CD4-positive, alpha-beta T cell treated with Interleukin-15 for 4 hours (primary cell): ENCODE measurements at regions not wholly inside any gene's neighbourhood (a gene's known extent, or its start where the extent isn't known, plus 50 kb on each side); places are given as distances from the start of the nearest gene placed in this dataset.

Experiments
- DNase-seq: peaks from one replicate; pipeline ENCODE4 v3.0.0-alpha.2; 2020; ENCODE audit warnings: low spot score

- no peak for DNase-seq
Observed at GRCh38 chr2:237150186-237150585, 64.5 kb downstream of the COPS8 start.

- DNase-seq: no peak
Observed at GRCh38 chr2:237150831-237151375, 65.2 kb downstream of the COPS8 start.

- no peak for DNase-seq
Observed at GRCh38 chr2:237152361-237152760, 66.7 kb downstream of the COPS8 start.

DNA sequence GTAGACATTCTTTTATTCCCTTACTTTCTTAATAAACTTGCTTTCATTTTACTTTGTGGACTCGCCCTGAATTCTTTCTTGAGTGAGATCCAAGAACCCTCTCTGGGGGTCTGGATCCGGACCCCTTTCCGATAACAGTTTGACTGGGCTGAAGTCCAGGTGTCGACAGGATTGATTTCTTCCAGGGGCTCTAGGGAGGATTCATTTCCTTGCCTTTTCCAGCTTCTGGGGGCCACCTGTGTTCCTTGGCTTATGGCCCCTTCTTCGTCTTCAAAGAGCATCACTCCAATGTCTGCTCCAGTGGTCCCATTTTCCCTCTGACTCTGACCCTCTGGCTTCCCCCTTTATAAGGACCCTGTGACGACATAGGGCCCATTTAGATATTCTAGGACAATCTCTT, 67.5 kb downstream of the COPS8 start:
- no peak for DNase-seq

GRCh38 chr2:237154082-237154638, 68.5 kb downstream of the COPS8 start:
- peak; percentile 53 for DNase-seq

DNA sequence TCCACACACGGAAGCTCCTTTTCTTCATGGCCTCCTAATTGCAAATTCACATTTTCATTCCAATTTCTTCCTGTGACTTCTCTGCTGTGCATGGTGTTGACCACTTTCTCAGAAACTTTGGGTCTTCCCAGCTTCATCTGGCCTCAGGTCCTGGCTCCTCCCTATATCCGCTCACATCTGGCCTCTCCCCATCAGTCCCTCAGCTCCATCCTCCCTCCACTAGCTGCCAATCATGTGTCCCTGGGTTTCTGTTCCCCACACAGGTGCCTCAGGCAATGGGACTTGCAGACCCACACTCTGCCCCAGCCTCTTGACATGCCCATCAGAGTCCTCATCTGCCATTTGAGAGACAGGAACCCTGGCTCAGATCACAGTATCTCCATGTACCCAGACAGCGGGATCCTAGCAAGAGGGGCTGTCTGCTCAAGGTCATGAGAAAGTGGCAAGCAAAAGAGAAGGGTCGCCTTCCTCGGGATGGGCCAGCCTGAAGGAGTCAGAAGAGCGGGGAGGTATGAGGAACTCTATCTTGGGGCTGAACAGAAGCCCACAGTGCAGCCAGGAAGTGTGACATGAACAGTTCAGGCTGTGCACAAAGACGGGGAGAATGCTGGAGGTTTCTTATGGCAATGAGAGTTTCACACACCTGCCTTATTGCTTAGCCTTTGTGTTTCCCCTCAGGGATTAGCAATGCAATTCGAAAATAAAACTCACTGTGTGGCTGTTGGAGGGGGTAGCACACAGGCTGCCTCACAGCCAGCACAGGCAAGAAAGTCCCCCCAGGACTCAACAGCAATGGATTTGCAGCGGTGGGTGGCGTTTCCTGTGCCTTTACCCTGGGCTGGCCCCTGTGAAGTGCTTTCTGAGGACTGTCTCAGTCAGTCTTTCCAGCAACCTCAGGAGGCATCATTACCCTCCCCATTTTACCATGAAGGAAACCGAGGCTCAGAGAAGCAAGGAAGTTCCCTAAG, 69.5 kb downstream of the COPS8 start:
- no peak for DNase-seq

DNA sequence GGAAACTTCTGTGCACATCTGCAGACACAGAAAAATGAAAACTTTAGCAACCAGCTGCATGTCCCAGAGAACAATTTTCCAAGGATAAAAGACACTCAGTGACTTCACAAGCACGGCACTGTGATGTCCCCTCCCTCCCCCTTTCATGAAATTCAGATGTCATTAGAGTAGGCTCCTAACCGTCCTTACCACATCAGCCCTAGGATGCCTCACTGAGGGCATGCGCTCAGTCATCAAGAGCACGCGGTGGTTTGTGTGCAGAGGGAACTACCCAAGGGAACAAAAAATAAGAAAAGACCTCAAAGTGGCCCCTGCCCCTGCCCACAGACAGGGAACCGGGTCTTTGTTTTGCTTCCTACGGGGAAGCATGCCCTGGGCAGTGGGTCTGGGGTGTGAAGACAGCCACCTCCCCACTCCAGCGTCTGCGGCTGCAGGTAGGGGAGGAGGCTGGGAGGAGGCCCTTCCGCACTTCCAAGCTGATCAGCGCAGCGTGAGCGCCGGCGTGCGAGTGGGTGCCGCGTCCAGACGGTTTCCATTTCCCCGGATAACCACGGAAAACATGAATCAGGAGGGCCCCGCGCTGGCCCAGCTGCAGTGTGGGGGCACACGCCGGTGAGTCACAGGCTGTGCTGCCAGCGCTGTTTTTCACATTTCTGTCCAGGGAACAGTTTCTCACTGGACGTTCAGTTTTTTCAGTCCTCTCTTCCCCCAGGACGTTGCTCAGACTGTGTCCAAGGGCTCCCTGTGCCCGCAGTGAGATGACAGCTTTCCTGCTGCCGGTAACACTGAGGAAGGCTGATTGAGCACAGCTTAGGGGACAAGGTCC, 70.6 kb downstream of the COPS8 start:
- DNase-seq: no peak

GRCh38 chr2:237156857-237157779, 71.4 kb downstream of the COPS8 start:
- DNase-seq: no peak

DNA sequence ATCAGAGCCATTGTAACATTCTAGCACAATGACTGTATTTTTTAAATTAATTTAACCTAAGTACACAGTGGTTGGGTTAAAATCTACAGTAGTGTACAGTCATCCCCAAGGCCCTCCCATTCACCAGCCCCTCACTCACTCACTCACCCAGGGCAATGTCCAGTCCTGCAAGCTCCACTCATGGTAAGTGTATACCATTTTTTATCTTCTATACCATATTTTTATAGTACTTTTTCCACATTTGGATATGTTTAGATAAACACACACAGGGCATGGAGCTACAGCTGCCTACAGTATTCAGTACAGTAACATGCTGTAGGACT, 72.1 kb downstream of the COPS8 start:
- no peak for DNase-seq

DNA sequence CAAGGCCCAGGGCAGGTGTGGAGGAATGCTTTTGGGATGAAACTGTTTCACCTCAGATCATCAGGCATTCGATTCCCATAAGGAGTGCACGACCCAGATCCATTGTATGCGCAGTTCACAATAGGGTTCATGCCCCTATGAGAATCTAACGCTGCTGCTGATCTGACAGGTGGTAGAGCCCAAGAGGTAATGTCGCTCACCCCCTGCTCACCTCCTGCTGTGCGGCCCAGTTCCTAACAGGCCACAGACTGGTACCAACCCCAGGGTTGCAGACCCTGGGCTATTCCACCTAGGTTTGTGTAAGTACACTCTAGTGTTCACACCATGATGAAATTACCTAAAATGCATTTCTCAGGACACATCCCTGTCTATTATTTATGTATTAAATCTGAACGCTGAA, 72.5 kb downstream of the COPS8 start:
- no peak for DNase-seq

DNA sequence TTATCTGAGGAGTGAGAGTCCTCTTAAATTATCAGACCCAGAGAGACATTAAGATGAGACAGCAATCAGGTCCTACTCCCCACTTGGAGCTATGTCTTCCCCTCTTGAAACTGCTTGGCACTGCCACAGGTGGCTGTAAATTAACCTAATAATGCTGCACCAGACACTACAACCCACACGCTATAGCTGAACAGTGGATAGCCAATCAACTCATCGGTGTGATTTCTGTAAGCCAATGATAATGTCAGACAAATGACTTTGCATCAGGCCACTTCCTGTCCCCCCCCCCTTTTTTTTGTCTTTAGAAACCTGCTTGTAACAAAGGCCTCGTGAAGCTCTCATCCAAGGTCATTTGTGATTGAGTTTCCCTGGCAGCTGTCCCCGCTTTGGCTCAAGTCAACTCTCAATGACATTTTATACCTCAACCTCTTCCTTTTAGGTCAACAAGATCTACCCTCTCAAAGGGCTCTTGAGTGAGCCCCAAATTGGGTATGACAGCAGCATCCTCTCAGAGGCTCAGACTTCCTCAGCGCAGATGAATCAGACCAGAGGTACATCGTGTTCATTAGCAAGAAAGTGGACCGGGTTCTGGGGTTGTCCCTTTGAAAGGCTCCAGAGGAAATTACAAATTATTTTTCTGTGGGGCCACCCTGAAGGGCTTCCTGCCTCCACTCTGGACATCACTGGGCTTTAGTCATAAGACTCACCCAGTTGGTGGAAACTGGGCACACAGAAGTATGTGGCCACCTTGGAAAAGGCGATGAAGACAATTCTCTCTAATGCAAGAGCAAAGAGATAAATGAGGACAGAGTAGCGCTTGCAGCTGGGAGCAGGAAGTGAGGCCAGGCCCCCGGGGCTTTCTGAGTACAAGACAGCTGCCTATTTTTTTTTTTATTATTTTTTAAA, 73.6 kb downstream of the COPS8 start:
- DNase-seq: no peak

GRCh38 chr2:237160271-237160919, 74.7 kb downstream of the COPS8 start:
- DNase-seq: no peak

GRCh38 chr2:237161189-237161588, 75.5 kb downstream of the COPS8 start:
- DNase-seq: no peak

DNA sequence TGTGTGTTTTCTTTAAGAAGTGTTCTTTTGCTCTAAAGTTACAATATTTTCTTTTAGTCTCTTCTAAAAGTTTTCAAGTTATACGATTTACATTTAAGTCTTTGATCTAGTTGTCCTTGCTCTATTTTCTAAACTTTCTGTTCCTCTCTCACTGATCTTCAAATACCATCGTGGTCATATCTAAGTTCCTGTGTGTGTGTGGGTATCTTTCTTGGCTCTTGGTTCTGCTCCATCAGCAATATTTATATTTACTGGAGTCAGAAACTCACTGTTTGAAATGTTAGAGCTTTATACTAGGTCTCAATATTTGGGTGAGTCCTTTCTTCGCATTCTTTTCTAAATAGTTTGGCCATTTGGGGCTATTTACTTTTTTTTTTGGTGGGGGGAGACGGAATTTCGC, 77.3 kb downstream of the COPS8 start:
- no peak for DNase-seq

DNA sequence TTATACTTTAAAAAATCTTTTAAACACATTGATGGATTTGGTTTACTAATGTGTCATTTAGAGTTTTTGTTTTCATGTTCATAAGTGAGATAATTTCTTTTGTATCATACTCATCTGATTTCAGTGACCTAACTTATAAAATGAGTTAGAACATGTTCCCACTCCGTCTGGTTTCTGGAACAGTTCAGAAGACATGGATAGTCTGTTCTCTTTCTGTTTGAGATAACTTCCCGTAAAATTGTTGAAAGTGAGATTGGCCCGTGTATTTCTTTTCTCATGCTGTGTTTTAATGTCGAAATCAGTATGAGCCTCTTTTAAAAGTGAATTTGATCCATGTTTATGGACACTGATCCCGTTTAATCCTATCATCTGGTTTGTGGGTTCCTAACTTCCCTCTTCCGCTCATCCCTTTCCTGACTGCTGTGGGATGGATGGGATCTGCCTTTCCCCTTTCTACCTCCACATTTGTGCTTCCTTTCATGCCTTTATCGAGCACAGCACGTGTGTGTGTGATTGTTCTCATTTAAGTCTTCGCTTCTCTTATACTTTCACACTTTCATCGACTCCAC, 78.9 kb downstream of the COPS8 start:
- DNase-seq: no peak

- no peak for DNase-seq
Observed at GRCh38 chr2:237165405-237166276, 80.0 kb downstream of the COPS8 start.

DNA sequence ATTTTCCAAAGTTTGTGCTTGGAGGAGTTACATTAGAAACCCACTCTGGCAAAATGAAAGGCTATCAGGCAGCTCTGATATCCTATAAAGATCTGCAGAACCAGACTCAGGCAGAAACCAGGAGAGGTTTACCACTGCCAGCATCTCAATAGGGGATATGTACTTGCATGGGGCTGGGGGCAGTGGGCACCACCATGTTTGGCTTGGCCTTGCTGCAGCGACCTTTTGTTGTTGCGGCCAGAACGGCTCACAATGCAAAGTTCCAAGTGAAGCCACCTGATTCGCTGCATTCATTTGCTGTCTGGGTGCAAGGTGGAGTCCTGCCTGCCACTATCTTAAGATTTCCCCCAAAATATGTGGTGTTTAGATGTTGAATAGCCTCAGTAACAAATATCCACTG, 81.3 kb downstream of the COPS8 start:
- DNase-seq: no peak

GRCh38 chr2:237167934-237168333, 82.2 kb downstream of the COPS8 start:
- no peak for DNase-seq

DNA sequence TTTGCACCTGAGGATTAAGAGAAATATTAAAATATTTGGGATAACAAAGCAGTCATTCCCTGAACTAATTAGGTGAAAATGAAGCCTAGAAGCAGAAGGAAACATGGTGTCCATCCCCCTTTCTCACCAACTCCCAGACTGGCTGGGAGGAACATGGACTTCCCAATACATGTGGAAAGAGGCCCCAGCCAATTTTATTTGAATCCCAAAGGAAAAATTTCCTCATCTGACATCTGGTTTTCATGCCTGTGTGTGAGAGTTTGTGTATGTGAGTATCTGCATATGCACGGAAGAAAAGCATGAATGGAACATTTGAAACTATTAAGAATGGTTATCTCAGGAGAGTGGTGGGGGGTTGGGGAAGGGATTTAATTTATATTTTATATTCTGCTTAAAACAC, 84.3 kb downstream of the COPS8 start:
- DNase-seq: no peak
